Calu3 (cell line): ENCODE measurements at regions not wholly inside any gene's neighbourhood (a gene's known extent, or its start where the extent isn't known, plus 50 kb on each side); places are given as distances from the start of the nearest gene placed in this dataset.

Experiments
- BruUV-seq: library from RNA; stranded (reverse); fragments of 400-500 nt; replicated peaks from 2 replicates; lab custom pipeline; 2021; lab: Mats Ljungman, UMichigan
- CTCF ChIA-PET: fragments of 300-600 bp; sonication (Branson Sonifier 250); formaldehyde crosslinking; loops from one replicate; lab custom pipeline; 2022; ENCODE audit warnings: antibody characterized with exemption; lab: Charles Lee
- DNase-seq: peaks from one replicate; pipeline ENCODE4 v3.0.0; 2022
- H3K27ac Mint-ChIP-seq: one replicate; pipeline ENCODE4 v1.8.0; 2022; ENCODE audit warnings: mixed read lengths; ENCODE audit not compliant: unreplicated experiment
- H3K27me3 Mint-ChIP-seq: one replicate; pipeline ENCODE4 v1.8.0; 2022; ENCODE audit warnings: mixed read lengths; ENCODE audit not compliant: unreplicated experiment
- H3K36me3 Mint-ChIP-seq: one replicate; pipeline ENCODE4 v1.8.0; 2022; ENCODE audit warnings: mild to moderate bottlenecking, moderate library complexity, mixed read lengths; ENCODE audit not compliant: insufficient read depth, unreplicated experiment
- H3K4me1 Mint-ChIP-seq: one replicate; pipeline ENCODE4 v1.8.0; 2022; ENCODE audit warnings: mild to moderate bottlenecking, low read depth, mixed read lengths; ENCODE audit not compliant: unreplicated experiment
- H3K4me3 Mint-ChIP-seq: one replicate; pipeline ENCODE4 v1.8.0; 2022; ENCODE audit warnings: mild to moderate bottlenecking, low read depth, moderate library complexity, mixed read lengths; ENCODE audit not compliant: unreplicated experiment
- H3K9me3 Mint-ChIP-seq: one replicate; pipeline ENCODE4 v1.8.0; 2022; ENCODE audit warnings: low read depth, mixed read lengths; ENCODE audit not compliant: unreplicated experiment
- intact Hi-C: fragments of 100-400 bp; cut with micrococcal nuclease; formaldehyde crosslinking; loops from one replicate; pipeline ENCODE4 v1.10.0; 2022; ENCODE audit not compliant: unreplicated experiment
- TF ChIP-seq, protein P1 (sequence below): fragments of 200-600 bp; IDR thresholded peaks from one replicate; pipeline ENCODE4 v1.8.0; 2022; ENCODE audit warnings: antibody characterized with exemption; ENCODE audit not compliant: unreplicated experiment

DNA sequence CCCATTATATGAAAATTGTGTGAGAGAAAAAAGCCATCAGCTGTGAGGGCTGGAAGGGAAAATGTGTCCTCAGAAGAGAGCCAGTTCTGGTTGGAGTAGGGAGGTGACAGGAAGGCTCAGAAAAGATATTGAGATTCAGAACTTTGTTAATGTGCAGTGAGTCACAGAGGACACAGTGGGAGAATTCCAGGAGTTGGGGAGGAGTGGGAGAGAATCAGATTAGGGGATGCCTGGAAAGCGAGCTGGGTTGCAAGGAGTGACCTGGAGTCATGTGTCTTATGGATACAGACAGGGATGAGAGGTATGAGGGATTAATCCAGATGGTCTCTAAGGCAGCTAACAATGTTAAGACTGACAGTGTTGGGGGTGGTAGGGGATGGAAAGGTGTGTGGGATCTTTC is 67.5 kb downstream of the CHST2 start:
- H3K27me3 Mint-ChIP-seq = peaks cover 14% of the 10 kb centered on the region
- BruUV-seq = no TSS peak
- H3K9me3 Mint-ChIP-seq = no peaks in the 10 kb centered on the region
- no peak overlapping the region for H3K27ac Mint-ChIP-seq
- no peaks in the 10 kb centered on the region for H3K4me1 Mint-ChIP-seq
- H3K4me3 Mint-ChIP-seq = no peak overlapping the region
- DNase-seq = no peak
- no peaks in the 10 kb centered on the region for H3K36me3 Mint-ChIP-seq
- intact Hi-C loops = no loop called here
- CTCF ChIA-PET = no interaction called here
- TF ChIP-seq, protein P1, sequence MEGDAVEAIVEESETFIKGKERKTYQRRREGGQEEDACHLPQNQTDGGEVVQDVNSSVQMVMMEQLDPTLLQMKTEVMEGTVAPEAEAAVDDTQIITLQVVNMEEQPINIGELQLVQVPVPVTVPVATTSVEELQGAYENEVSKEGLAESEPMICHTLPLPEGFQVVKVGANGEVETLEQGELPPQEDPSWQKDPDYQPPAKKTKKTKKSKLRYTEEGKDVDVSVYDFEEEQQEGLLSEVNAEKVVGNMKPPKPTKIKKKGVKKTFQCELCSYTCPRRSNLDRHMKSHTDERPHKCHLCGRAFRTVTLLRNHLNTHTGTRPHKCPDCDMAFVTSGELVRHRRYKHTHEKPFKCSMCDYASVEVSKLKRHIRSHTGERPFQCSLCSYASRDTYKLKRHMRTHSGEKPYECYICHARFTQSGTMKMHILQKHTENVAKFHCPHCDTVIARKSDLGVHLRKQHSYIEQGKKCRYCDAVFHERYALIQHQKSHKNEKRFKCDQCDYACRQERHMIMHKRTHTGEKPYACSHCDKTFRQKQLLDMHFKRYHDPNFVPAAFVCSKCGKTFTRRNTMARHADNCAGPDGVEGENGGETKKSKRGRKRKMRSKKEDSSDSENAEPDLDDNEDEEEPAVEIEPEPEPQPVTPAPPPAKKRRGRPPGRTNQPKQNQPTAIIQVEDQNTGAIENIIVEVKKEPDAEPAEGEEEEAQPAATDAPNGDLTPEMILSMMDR = no peak

DNA sequence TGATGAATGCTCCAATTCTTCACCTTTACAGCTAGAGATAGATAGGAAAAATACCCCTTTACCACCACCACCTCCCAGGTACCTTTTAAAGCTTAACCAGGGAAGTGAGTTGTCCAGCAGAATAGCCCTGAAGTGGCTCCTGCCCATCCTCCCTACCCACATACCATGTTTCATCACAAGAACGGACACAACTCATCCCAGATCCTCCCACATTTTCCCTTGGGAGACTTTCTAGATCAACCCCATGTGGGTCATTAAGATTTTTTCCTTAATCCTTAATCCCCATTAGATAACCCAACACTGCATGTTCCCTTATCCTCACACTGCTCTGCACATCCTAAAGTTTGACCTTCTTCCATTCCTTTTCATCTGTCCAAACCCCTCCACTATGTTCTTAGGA is 69.3 kb downstream of the CHST2 start:
- no peak overlapping the region for H3K4me3 Mint-ChIP-seq
- H3K27me3 Mint-ChIP-seq = peaks cover 4% of the 10 kb centered on the region
- H3K27ac Mint-ChIP-seq = no peak overlapping the region
- intact Hi-C loops = no loop called here
- no peaks in the 10 kb centered on the region for H3K36me3 Mint-ChIP-seq
- no TSS peak for BruUV-seq
- CTCF ChIA-PET = interaction anchor here (1.2 kb wide), 1 partner anchor 22 kb away, joined by 3 read pairs; no protein-coding TSS in a partner anchor
- DNase-seq = no peak
- TF ChIP-seq, protein P1 = no peak
- no peaks in the 10 kb centered on the region for H3K4me1 Mint-ChIP-seq
- peaks cover 3% of the 10 kb centered on the region for H3K9me3 Mint-ChIP-seq

DNA sequence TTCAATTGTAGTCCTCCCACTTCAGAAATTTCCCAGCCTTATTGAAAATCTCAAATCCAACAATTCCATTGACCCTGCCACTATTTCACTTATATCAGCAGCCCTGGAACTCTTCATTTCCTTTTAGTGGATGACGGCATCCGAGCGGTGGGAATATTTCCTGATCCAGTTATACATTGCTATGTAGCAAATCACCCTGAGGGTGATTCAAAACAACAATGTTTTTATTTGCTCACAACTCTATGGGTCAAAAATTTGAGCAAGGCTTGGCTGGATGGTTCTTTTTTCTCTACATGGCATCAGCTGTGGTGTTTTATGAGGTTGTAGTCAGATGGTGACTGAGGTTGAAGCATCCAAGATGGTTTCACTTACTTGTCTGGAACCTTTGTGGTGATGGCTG is 70.5 kb downstream of the CHST2 start:
- Mint-ChIP-seq H3K27ac (no peak overlapping the region), H3K27me3 (no peaks in the 10 kb centered on the region), H3K9me3 (peaks cover 3% of the 10 kb centered on the region), H3K4me1 (no peaks in the 10 kb centered on the region), H3K4me3 (no peak overlapping the region), H3K36me3 (no peaks in the 10 kb centered on the region)
- no TSS peak for BruUV-seq
- TF ChIP-seq, protein P1 = no peak
- CTCF ChIA-PET = no interaction called here
- DNase-seq = no peak
- intact Hi-C loops = no loop called here

DNA sequence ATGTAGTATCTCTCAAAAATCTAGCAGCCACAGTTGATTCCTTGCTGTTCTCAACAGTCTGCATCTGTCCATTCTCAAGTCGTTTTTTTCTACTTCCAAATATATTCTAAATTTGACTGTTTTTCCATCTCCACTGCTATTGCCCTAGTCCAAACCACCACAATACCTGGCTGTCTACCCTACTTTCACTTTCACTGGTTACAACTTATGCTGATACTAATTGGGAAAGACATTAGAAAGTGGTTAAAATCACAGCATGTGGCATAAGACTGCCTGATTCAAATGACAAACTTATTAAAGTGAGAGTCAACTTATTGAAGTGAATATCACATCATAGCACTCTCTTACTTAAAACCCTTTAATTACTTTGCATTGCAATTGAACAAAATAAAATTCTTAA is 72.6 kb downstream of the CHST2 start:
- no peak for DNase-seq
- CTCF ChIA-PET = interaction anchor here (0.8 kb wide), 1 partner anchor 8 kb away, joined by 3 read pairs; no protein-coding TSS in a partner anchor
- no TSS peak for BruUV-seq
- intact Hi-C loops = no loop called here
- H3K27ac Mint-ChIP-seq = no peak overlapping the region
- H3K9me3 Mint-ChIP-seq = peaks cover 3% of the 10 kb centered on the region
- no peaks in the 10 kb centered on the region for H3K36me3 Mint-ChIP-seq
- no peaks in the 10 kb centered on the region for H3K4me1 Mint-ChIP-seq
- no peaks in the 10 kb centered on the region for H3K27me3 Mint-ChIP-seq
- H3K4me3 Mint-ChIP-seq = no peak overlapping the region
- TF ChIP-seq, protein P1 = no peak
